Endothelial cell of umbilical vein (primary cell): ENCODE measurements at regions not wholly inside any gene's neighbourhood (a gene's known extent, or its start where the extent isn't known, plus 50 kb on each side); places are given as distances from the start of the nearest gene placed in this dataset.

Experiments
- BruUV-seq: library from RNA; stranded (reverse); fragments of 400-500 nt; replicated peaks from 2 replicates; lab custom pipeline; 2021; lab: Mats Ljungman, UMichigan
- CTCF ChIA-PET: fragments of 300-600, 350-600 bp; sonication (Branson Sonifier 250); formaldehyde crosslinking; loops from one replicate; lab custom pipeline; 2021; ENCODE audit warnings: antibody characterized with exemption, inconsistent platforms; lab: Charles Lee
- POLR2A ChIA-PET: fragments of 300-600, 350-600 bp; sonication (Branson Sonifier 250); formaldehyde crosslinking; loops from one replicate; lab custom pipeline; 2021; ENCODE audit warnings: antibody characterized with exemption, inconsistent platforms; lab: Charles Lee
- DNase-seq: peaks from one replicate; pipeline ENCODE4 v3.0.0-alpha.2; 2011; ENCODE audit warnings: low read depth, low spot score
- FAIRE-seq: peaks from 2 replicates; lab custom pipeline; 2011; peaks lifted over from hg19 to GRCh38; lab: Jason Lieb, UNC
- H2AFZ ChIP-seq: 2 replicates; pipeline ENCODE4 v1.6.0; 2012; ENCODE audit warnings: low read depth, low read length, control low read depth, inconsistent platforms
- H3K27ac ChIP-seq: 2 replicates; pipeline ENCODE4 v1.5.1; 2011; ENCODE audit warnings: low read depth, mild to moderate bottlenecking, control low read depth, low read length, moderate library complexity; ENCODE audit not compliant: insufficient read depth
- H3K27me3 ChIP-seq, 2 experiments: 2 replicates each; pipeline versions ENCODE4 v1.6.0 to v1.6.1; 2011; ENCODE audit warnings: low read length in 2 of 2, mixed read lengths in 1 of 2; ENCODE audit not compliant: control insufficient read depth in 2 of 2, insufficient read depth in 2 of 2
- H3K36me3 ChIP-seq, 2 experiments: 2 replicates in 1 of 2; 3 replicates in 1 of 2; pipeline ENCODE4 v1.5.1; 2011; ENCODE audit warnings: low read length in 2 of 2, mild to moderate bottlenecking in 1 of 2, moderate library complexity in 1 of 2; ENCODE audit not compliant: control insufficient read depth in 2 of 2, insufficient read depth in 2 of 2; ENCODE audit errors: extremely low read depth in 1 of 2
- H3K4me1 ChIP-seq: 3 replicates; pipeline ENCODE4 v1.5.1; 2011; ENCODE audit warnings: mild to moderate bottlenecking, low read length; ENCODE audit not compliant: control insufficient read depth, insufficient read depth; ENCODE audit errors: extremely low read depth
- H3K4me2 ChIP-seq: 2 replicates; pipeline ENCODE4 v1.6.1; 2011; ENCODE audit warnings: low read length, control low read depth, mixed read lengths; ENCODE audit not compliant: insufficient read depth
- H3K4me3 ChIP-seq, 3 experiments: fragments of 200-600 bp in 1 of 3; sonication (generic), shearing (Covaris generic) in 1 of 3; replicated peaks in 1 of 3; 2 replicates each; pipeline ENCODE4 v1.5.1; 2011 to 2016; ENCODE audit warnings: control low read depth in 3 of 3, low read length in 3 of 3, mild to moderate bottlenecking in 2 of 3, inconsistent platforms in 1 of 3, low read depth in 1 of 3, moderate library complexity in 1 of 3; ENCODE audit not compliant: insufficient read depth in 1 of 3
- H3K79me2 ChIP-seq: 2 replicates; pipeline ENCODE4 v1.6.0; 2012; ENCODE audit warnings: low read length, inconsistent platforms; ENCODE audit not compliant: control insufficient read depth, insufficient read depth
- H3K9ac ChIP-seq: replicated peaks from 2 replicates; pipeline ENCODE3; 2011; ENCODE audit warnings: low read length, control low read depth; ENCODE audit not compliant: insufficient read depth; ENCODE audit errors: extremely low read depth
- H3K9me1 ChIP-seq: replicated peaks from 3 replicates; pipeline ENCODE4 v1.6.0; 2011; ENCODE audit warnings: mild to moderate bottlenecking, low read length; ENCODE audit not compliant: control insufficient read depth, insufficient read depth; ENCODE audit errors: extremely low read depth
- H3K9me3 ChIP-seq: replicated peaks from 2 replicates; pipeline ENCODE4 v1.5.1; 2012; ENCODE audit warnings: low read length, inconsistent platforms; ENCODE audit not compliant: control insufficient read depth, insufficient read depth
- H4K20me1 ChIP-seq: replicated peaks from 2 replicates; pipeline ENCODE3; 2011; ENCODE audit warnings: mild to moderate bottlenecking, low read length; ENCODE audit not compliant: control insufficient read depth, insufficient read depth; ENCODE audit errors: extremely low read depth
- EZH2 ChIP-seq: IDR thresholded peaks from 2 replicates; pipeline ENCODE4 v1.6.1; 2012; ENCODE audit warnings: borderline replicate concordance, low read depth, mild to moderate bottlenecking, moderate library complexity, low read length, inconsistent platforms; ENCODE audit not compliant: severe bottlenecking
- FOS ChIP-seq: IDR thresholded peaks from 2 replicates; pipeline ENCODE4 v1.6.1; 2011; ENCODE audit warnings: mild to moderate bottlenecking, low read length, moderate library complexity, borderline replicate concordance; ENCODE audit not compliant: insufficient read depth
- GATA2 ChIP-seq: IDR thresholded peaks from 2 replicates; pipeline ENCODE4 v1.7.0; 2011; ENCODE audit warnings: low read depth, mild to moderate bottlenecking, moderate library complexity, mixed read lengths, low read length; ENCODE audit not compliant: insufficient read length, insufficient read depth
- JUN ChIP-seq: IDR thresholded peaks from 2 replicates; pipeline ENCODE4 v1.6.1; 2011; ENCODE audit warnings: borderline replicate concordance, low read depth; ENCODE audit not compliant: insufficient read length, insufficient read depth
- MYC ChIP-seq: IDR thresholded peaks from one replicate; pipeline ENCODE4 v1.6.1; 2011; ENCODE audit warnings: mild to moderate bottlenecking, low read depth, low read length
- POLR2A ChIP-seq: IDR thresholded peaks from 2 replicates; pipeline ENCODE4 v1.6.1; 2012; ENCODE audit warnings: low read depth, mild to moderate bottlenecking, control low read depth, low read length
- POLR2AphosphoS5 ChIP-seq: IDR thresholded peaks from 2 replicates; pipeline ENCODE4 v1.6.1; 2012; ENCODE audit warnings: low read depth, mild to moderate bottlenecking, control low read depth, low read length, moderate library complexity; ENCODE audit not compliant: insufficient read depth
- dilution Hi-C: fragments of 300-500 bp; cut with MboI; formaldehyde crosslinking; loops from one replicate; pipeline ENCODE4 v1.15.0; 2019; ENCODE audit warnings: low sequenced_read_pairs; ENCODE audit not compliant: extremely low pct_ligation_motif_present
- intact Hi-C: fragments of 100-400 bp; cut with micrococcal nuclease; formaldehyde crosslinking; loops from one replicate; pipeline ENCODE4 v1.10.0; 2022
- TF ChIP-seq, protein P1 (sequence below): IDR thresholded peaks from 2 replicates; pipeline ENCODE4 v1.6.1; 2011; ENCODE audit not compliant: insufficient read depth, insufficient read length
- TF ChIP-seq, protein P2 (sequence below), 2 donors: IDR thresholded peaks; 1 replicate in 1 of 2; 2 replicates in 1 of 2; pipeline ENCODE4 v1.5.1; 2011; ENCODE audit warnings: low read length in 2 of 2, mild to moderate bottlenecking in 2 of 2, moderate library complexity in 2 of 2, control low read depth in 1 of 2, inconsistent platforms in 1 of 2, low read depth in 1 of 2; ENCODE audit not compliant: insufficient read depth in 1 of 2; ENCODE audit errors: extremely low read depth in 1 of 2

DNA sequence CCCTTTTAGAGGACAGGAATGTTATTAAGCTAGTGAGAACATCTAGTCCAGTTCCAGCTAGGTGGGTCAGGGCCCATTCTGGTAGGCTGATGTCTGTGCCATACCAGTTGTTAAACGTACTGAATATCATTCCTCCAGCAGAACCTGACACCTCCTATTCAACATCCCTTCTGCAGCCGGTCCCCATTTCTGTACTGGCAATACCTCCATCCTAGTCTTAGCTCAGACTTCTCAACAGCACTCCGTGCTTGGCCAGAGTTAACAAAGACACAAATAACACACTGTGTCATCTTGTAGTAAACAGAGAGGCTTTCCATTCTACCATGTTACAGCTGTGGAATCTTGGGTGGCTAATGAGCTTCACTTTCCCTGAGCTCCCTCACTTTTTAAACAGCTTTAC, 94.3 kb upstream of the PDE3A start:
- H2AFZ ChIP-seq, result no peak overlapping the region
- no peaks in the 10 kb centered on the region for H4K20me1 ChIP-seq
- no peaks in the 10 kb centered on the region for H3K9me1 ChIP-seq
- BruUV-seq, result no TSS peak
- ChIA-PET POLR2A (no interaction called here), CTCF (no interaction called here)
- H3K27me3 ChIP-seq, result no peaks in the 10 kb centered on the region
- H3K4me2 ChIP-seq, result no peak overlapping the region
- no peak for TF ChIP-seq JUN
- no peak for TF ChIP-seq EZH2
- no peak for TF ChIP-seq MYC
- no peaks in the 10 kb centered on the region for H3K4me1 ChIP-seq
- no peak overlapping the region for H3K9ac ChIP-seq
- FAIRE-seq (no peak), DNase-seq (no peak)
- dilution Hi-C loops (no loop called here), intact Hi-C loops (no loop called here)
- H3K4me3 ChIP-seq, result no peak overlapping the region
- H3K79me2 ChIP-seq, result no peaks in the 10 kb centered on the region
- no peak overlapping the region for H3K27ac ChIP-seq
- no peaks in the 10 kb centered on the region for H3K36me3 ChIP-seq
- H3K9me3 ChIP-seq, result no peaks in the 10 kb centered on the region

DNA sequence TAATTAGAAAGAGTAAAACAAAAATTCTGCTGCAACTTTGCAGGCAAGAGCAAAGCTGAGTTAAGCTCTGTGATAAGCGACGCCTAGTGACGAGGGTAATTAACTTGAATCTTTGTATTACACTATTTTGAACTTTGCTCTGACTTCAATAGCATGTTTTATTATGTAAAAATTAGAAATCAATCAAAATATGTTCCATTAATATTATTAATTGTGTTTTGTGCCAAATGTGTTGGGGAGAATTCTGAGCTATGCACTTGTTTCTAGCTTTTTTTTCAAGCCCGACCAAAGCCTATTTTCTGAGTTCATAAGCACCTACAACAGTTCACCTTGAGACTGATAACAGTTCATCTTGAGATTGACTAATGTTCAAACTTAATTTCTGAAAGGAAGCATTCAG, 90.1 kb upstream of the PDE3A start:
- peaks cover 12% of the 10 kb centered on the region for H3K4me1 ChIP-seq
- TF ChIP-seq FOS (no peak), GATA2 (no peak), POLR2AphosphoS5 (no peak), EZH2 (no peak), MYC (no peak), POLR2A (no peak), JUN (no peak)
- TF ChIP-seq, protein P1, sequence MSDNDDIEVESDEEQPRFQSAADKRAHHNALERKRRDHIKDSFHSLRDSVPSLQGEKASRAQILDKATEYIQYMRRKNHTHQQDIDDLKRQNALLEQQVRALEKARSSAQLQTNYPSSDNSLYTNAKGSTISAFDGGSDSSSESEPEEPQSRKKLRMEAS, result no peak
- TF ChIP-seq, protein P2, sequence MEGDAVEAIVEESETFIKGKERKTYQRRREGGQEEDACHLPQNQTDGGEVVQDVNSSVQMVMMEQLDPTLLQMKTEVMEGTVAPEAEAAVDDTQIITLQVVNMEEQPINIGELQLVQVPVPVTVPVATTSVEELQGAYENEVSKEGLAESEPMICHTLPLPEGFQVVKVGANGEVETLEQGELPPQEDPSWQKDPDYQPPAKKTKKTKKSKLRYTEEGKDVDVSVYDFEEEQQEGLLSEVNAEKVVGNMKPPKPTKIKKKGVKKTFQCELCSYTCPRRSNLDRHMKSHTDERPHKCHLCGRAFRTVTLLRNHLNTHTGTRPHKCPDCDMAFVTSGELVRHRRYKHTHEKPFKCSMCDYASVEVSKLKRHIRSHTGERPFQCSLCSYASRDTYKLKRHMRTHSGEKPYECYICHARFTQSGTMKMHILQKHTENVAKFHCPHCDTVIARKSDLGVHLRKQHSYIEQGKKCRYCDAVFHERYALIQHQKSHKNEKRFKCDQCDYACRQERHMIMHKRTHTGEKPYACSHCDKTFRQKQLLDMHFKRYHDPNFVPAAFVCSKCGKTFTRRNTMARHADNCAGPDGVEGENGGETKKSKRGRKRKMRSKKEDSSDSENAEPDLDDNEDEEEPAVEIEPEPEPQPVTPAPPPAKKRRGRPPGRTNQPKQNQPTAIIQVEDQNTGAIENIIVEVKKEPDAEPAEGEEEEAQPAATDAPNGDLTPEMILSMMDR (IDR thresholded peaks at IDR 0.05; ENCODE audit: extremely low read depth in 1 of 2, insufficient read depth in 1 of 2, low read depth in 1 of 2, low read length in 2 of 2), result no peak
- no peak overlapping the region for H3K4me2 ChIP-seq
- H3K4me3 ChIP-seq, result no peak overlapping the region
- FAIRE-seq, result no peak
- no peak for DNase-seq
- no peaks in the 10 kb centered on the region for H3K27me3 ChIP-seq
- H3K79me2 ChIP-seq, result no peaks in the 10 kb centered on the region
- H3K36me3 ChIP-seq, result no peaks in the 10 kb centered on the region
- no TSS peak for BruUV-seq
- H3K9me1 ChIP-seq, result no peaks in the 10 kb centered on the region
- no peak overlapping the region for H3K9ac ChIP-seq
- dilution Hi-C loops (no loop called here), intact Hi-C loops (no loop called here)
- no peaks in the 10 kb centered on the region for H3K9me3 ChIP-seq
- H3K27ac ChIP-seq, result no peak overlapping the region
- no peak overlapping the region for H2AFZ ChIP-seq
- no peaks in the 10 kb centered on the region for H4K20me1 ChIP-seq
- POLR2A ChIA-PET, result interaction anchor here (0.6 kb wide), 1 partner anchor 72 kb away, joined by 8 read pairs; no protein-coding TSS in a partner anchor
- CTCF ChIA-PET, result interaction anchor here (0.6 to 0.9 kb wide), 2 partner anchors 247 to 521 kb away, joined by 3 to 6 read pairs; no protein-coding TSS in a partner anchor
